ENCODE measurements at regions not wholly inside any gene's neighbourhood (a gene's known extent, or its start where the extent isn't known, plus 50 kb on each side); places are given as distances from the start of the nearest gene placed in this dataset.

- DNase-seq (ENCODE audit: low read depth in 2 of 2), result no peak
These were observed 553.4 kb upstream of the POM121L12 start for GRCh38 chr7:52482076-52482475.

GRCh38 chr7:52481571-52481970, 553.9 kb upstream of the POM121L12 start:
- no peak for DNase-seq (ENCODE audit: low read depth in 2 of 2)

- no peak for DNase-seq (ENCODE audit: low read depth in 2 of 2)
These were observed 555.4 kb upstream of the POM121L12 start for GRCh38 chr7:52479990-52480389.

GRCh38 chr7:52475001-52475582, 560.3 kb upstream of the POM121L12 start:
- no peak for DNase-seq (ENCODE audit: low read depth in 2 of 2)

GRCh38 chr7:52473756-52474155, 561.7 kb upstream of the POM121L12 start:
- DNase-seq (ENCODE audit: low read depth in 2 of 2), result no peak

- DNase-seq (ENCODE audit: low read depth in 2 of 2), result no peak
These were observed 563.3 kb upstream of the POM121L12 start for GRCh38 chr7:52472006-52472620.

GRCh38 chr7:52465216-52465615, 570.2 kb upstream of the POM121L12 start:
- DNase-seq (ENCODE audit: low read depth in 2 of 2), result no peak

- DNase-seq (ENCODE audit: low read depth in 2 of 2), result no peak
These were observed 572.1 kb upstream of the POM121L12 start for GRCh38 chr7:52463341-52463740.

- DNase-seq (ENCODE audit: low read depth in 2 of 2), result no peak
These were observed 573.0 kb upstream of the POM121L12 start for GRCh38 chr7:52462474-52462873.

GRCh38 chr7:52455571-52455970, 579.9 kb upstream of the POM121L12 start:
- DNase-seq (ENCODE audit: low read depth in 2 of 2), result no peak

GRCh38 chr7:52450816-52451215, 584.6 kb upstream of the POM121L12 start:
- DNase-seq (ENCODE audit: low read depth in 2 of 2), result no peak

- DNase-seq (ENCODE audit: low read depth in 2 of 2), result no peak
These were observed 587.8 kb upstream of the POM121L12 start for GRCh38 chr7:52447581-52448180.

- DNase-seq (ENCODE audit: low read depth in 2 of 2), result no peak
These were observed 599.2 kb upstream of the POM121L12 start for GRCh38 chr7:52436278-52436677.

- no peak for DNase-seq (ENCODE audit: low read depth in 2 of 2)
These were observed 604.2 kb upstream of the POM121L12 start for GRCh38 chr7:52431082-52431815.

- DNase-seq (ENCODE audit: low read depth in 2 of 2), result no peak
These were observed 612.2 kb upstream of the POM121L12 start for GRCh38 chr7:52423251-52423650.

GRCh38 chr7:52413051-52413450, 622.4 kb upstream of the POM121L12 start:
- DNase-seq (ENCODE audit: low read depth in 2 of 2), result no peak

- DNase-seq (ENCODE audit: low read depth in 2 of 2), result no peak
These were observed 625.4 kb upstream of the POM121L12 start for GRCh38 chr7:52410032-52410431.

- DNase-seq (ENCODE audit: low read depth in 2 of 2), result no peak
These were observed 628.6 kb upstream of the POM121L12 start for GRCh38 chr7:52406808-52407207.

GRCh38 chr7:52382731-52383130, 652.7 kb upstream of the POM121L12 start:
- DNase-seq (ENCODE audit: low read depth in 2 of 2), result no peak

- no peak for DNase-seq (ENCODE audit: low read depth in 2 of 2)
These were observed 665.5 kb upstream of the POM121L12 start for GRCh38 chr7:52369922-52370321.

GRCh38 chr7:52365349-52365748, 670.1 kb upstream of the POM121L12 start:
- DNase-seq (ENCODE audit: low read depth in 2 of 2), result no peak

- no peak for DNase-seq (ENCODE audit: low read depth in 2 of 2)
These were observed 672.9 kb upstream of the POM121L12 start for GRCh38 chr7:52362521-52362920.

GRCh38 chr7:52360541-52360940, 674.9 kb upstream of the POM121L12 start:
- DNase-seq (ENCODE audit: low read depth in 2 of 2), result no peak
